GM23338 (cell line): ENCODE measurements at regions not wholly inside any gene's neighbourhood (a gene's known extent, or its start where the extent isn't known, plus 50 kb on each side); places are given as distances from the start of the nearest gene placed in this dataset.
A peak's percentile ranks its signal among the peaks of the same experiment; 100 is the strongest.

ENCODE experiments used
- ATAC-seq: fragments of 200-7000 bp; cut with Tn5 transposase; 3 replicates; pipeline ENCODE4 v1.9.1; 2020
- DNase-seq: peaks from one replicate; pipeline ENCODE4 v3.0.0-alpha.2; 2015; ENCODE audit warnings: low spot score
- H2AFZ ChIP-seq: fragments of 200-600 bp; sonication (generic); 2 replicates; pipeline ENCODE4 v1.8.0; 2016; ENCODE audit warnings: antibody characterized with exemption, mild to moderate bottlenecking, moderate library complexity
- H3F3A ChIP-seq: fragments of 200-600 bp; sonication (generic); replicated peaks from 2 replicates; pipeline ENCODE4 v1.8.0; 2017; ENCODE audit warnings: antibody characterized with exemption, mixed run types, low read depth
- H3K27ac ChIP-seq: fragments of 200-600 bp; sonication (generic); 2 replicates; pipeline ENCODE4 v1.6.1; 2016; ENCODE audit warnings: low read depth
- H3K27me3 ChIP-seq: fragments of 200-600 bp; sonication (generic); 2 replicates; pipeline ENCODE4 v1.8.0; 2016; ENCODE audit warnings: mild to moderate bottlenecking, mixed run types, moderate library complexity; ENCODE audit not compliant: insufficient read depth
- H3K36me3 ChIP-seq: fragments of 200-600 bp; sonication (generic); 2 replicates; pipeline ENCODE4 v1.8.0; 2016; ENCODE audit warnings: mild to moderate bottlenecking; ENCODE audit not compliant: insufficient read depth
- H3K4me1 ChIP-seq: fragments of 200-600 bp; sonication (generic); 2 replicates; pipeline ENCODE4 v1.8.0; 2016; ENCODE audit warnings: mild to moderate bottlenecking, moderate library complexity; ENCODE audit not compliant: insufficient read depth
- H3K4me2 ChIP-seq: fragments of 200-600 bp; sonication (generic); 2 replicates; pipeline ENCODE4 v1.7.1; 2017; ENCODE audit warnings: mixed run types
- H3K4me3 ChIP-seq: fragments of 200-600 bp; sonication (generic); 2 replicates; pipeline ENCODE4 v1.6.1; 2016; ENCODE audit warnings: mixed run types
- H3K79me2 ChIP-seq: fragments of 200-600 bp; sonication (generic); replicated peaks from 2 replicates; pipeline ENCODE4 v1.8.0; 2017; ENCODE audit warnings: mild to moderate bottlenecking; ENCODE audit not compliant: insufficient read depth
- H3K9me2 ChIP-seq: fragments of 200-600 bp; sonication (generic); 2 replicates; pipeline ENCODE4 v1.8.0; 2017; ENCODE audit not compliant: insufficient read depth
- H4K20me1 ChIP-seq: fragments of 200-600 bp; sonication (generic); replicated peaks from 2 replicates; pipeline ENCODE4 v1.8.0; 2017; ENCODE audit warnings: mild to moderate bottlenecking; ENCODE audit not compliant: insufficient read depth
- H3K27ac Mint-ChIP-seq: 2 replicates; pipeline ENCODE4 v1.8.0; 2020; ENCODE audit warnings: inconsistent platforms, mild to moderate bottlenecking, moderate library complexity, mixed read lengths
- H3K27me3 Mint-ChIP-seq: 3 replicates; pipeline ENCODE4 v1.8.0; 2022; ENCODE audit warnings: low read depth, mild to moderate bottlenecking, moderate library complexity, mixed read lengths, inconsistent platforms; ENCODE audit not compliant: insufficient read depth, poor library complexity
- H3K36me3 Mint-ChIP-seq: 3 replicates; pipeline ENCODE4 v1.8.0; 2021; ENCODE audit warnings: low read depth, mild to moderate bottlenecking, inconsistent platforms, moderate library complexity, mixed read lengths
- H3K4me1 Mint-ChIP-seq: 3 replicates; pipeline ENCODE4 v1.8.0; 2020; ENCODE audit warnings: mild to moderate bottlenecking, inconsistent platforms, mixed read lengths
- H3K4me3 Mint-ChIP-seq: 3 replicates; pipeline ENCODE4 v1.8.0; 2021; ENCODE audit warnings: moderate library complexity, mild to moderate bottlenecking, inconsistent platforms, mixed read lengths
- H3K9me3 Mint-ChIP-seq: 3 replicates; pipeline ENCODE4 v1.8.0; 2020; ENCODE audit warnings: moderate library complexity, mild to moderate bottlenecking, inconsistent platforms, mixed read lengths
- CREB1 ChIP-seq: fragments of 250-450 bp; sonication (Bioruptor Pico); IDR thresholded peaks from 2 replicates; pipeline ENCODE4 v1.5.0; 2020; ENCODE audit warnings: low read depth, mild to moderate bottlenecking, moderate library complexity
- ETS1 ChIP-seq: IDR thresholded peaks from 2 replicates; pipeline ENCODE4 v1.6.1; 2016; ENCODE audit warnings: antibody characterized with exemption
- EZH2 ChIP-seq: fragments of 200-600 bp; sonication (generic); IDR thresholded peaks from one replicate; pipeline ENCODE4 v1.8.0; 2017; ENCODE audit warnings: antibody characterized with exemption, mild to moderate bottlenecking, low read depth; ENCODE audit not compliant: unreplicated experiment
- EZH2phosphoT487 ChIP-seq: fragments of 200-600 bp; sonication (generic); IDR thresholded peaks from one replicate; pipeline ENCODE4 v1.8.1; 2018; ENCODE audit warnings: antibody characterized with exemption; ENCODE audit not compliant: unreplicated experiment
- JUNB ChIP-seq: IDR thresholded peaks from one replicate; pipeline ENCODE4 v1.6.1; 2016; ENCODE audit warnings: antibody characterized with exemption; ENCODE audit not compliant: unreplicated experiment
- NANOG ChIP-seq: IDR thresholded peaks from 2 replicates; pipeline ENCODE4 v1.6.1; 2016; ENCODE audit warnings: antibody characterized with exemption, borderline replicate concordance
- POLR2AphosphoS5 ChIP-seq: IDR thresholded peaks from 2 replicates; pipeline ENCODE4 v1.6.1; 2016; ENCODE audit warnings: antibody characterized with exemption, low read depth
- STAT1 ChIP-seq: IDR thresholded peaks from one replicate; pipeline ENCODE4 v1.6.1; 2016; ENCODE audit warnings: antibody characterized with exemption; ENCODE audit not compliant: unreplicated experiment
- ZNF114 ChIP-seq: fragments of 250-450 bp; sonication (Bioruptor Pico); IDR thresholded peaks from 2 replicates; pipeline ENCODE4 v1.5.0; 2020; ENCODE audit warnings: mild to moderate bottlenecking, moderate library complexity
- ZNF331 ChIP-seq: fragments of 250-450 bp; sonication (Bioruptor Pico); IDR thresholded peaks from 2 replicates; pipeline ENCODE4 v1.5.0; 2020; ENCODE audit warnings: low read depth, mild to moderate bottlenecking, moderate library complexity
- ZNF462 ChIP-seq: fragments of 250-450 bp; sonication (Bioruptor Pico); IDR thresholded peaks from 2 replicates; pipeline ENCODE4 v1.5.0; 2020; ENCODE audit warnings: mild to moderate bottlenecking, moderate library complexity
- TF ChIP-seq, protein P1 (sequence below), 2 experiments: fragments of 200-600 bp in 1 of 2; sonication (generic) in 1 of 2; conservative IDR thresholded peaks; 2 replicates each; pipeline versions ENCODE4 v1.5.1 to v1.6.1; 2016 to 2017; ENCODE audit warnings: antibody characterized with exemption in 2 of 2, low read depth in 2 of 2, mild to moderate bottlenecking in 2 of 2, moderate library complexity in 1 of 2
- TF ChIP-seq, protein P2 (sequence below): IDR thresholded peaks from one replicate; pipeline ENCODE4 v1.6.1; 2018; ENCODE audit warnings: antibody characterized with exemption; ENCODE audit not compliant: unreplicated experiment

GRCh38 chr16:62853887-62854286 lies 817.6 kb upstream of the CDH8 start:
- Histone ChIP-seq H3K36me3 (no peaks in the 10 kb centered on the region), H3K9me2 (0 out of 2 replicates have a peak, but pooled peaks cover 2% of the 10 kb centered on the region), H2AFZ (peak overlapping the region; percentile 38; the same call in 1 of the 2 replicates), H3K27me3 (no peaks in the 10 kb centered on the region), H3K4me1 (no peaks in the 10 kb centered on the region), H3K27ac (no peak overlapping the region), H3K4me3 (no peak overlapping the region), H3K4me2 (no peak overlapping the region), H3F3A (no peaks in the 10 kb centered on the region), H4K20me1 (no peaks in the 10 kb centered on the region), H3K79me2 (no peaks in the 10 kb centered on the region)
- Mint-ChIP-seq H3K27ac (no peak overlapping the region; the same call in 1 of the 2 replicates), H3K4me1 (0 out of 3 replicates have a peak, but pooled peaks cover 5% of the 10 kb centered on the region), H3K36me3 (no peaks in the 10 kb centered on the region), H3K9me3 (no peaks in the 10 kb centered on the region), H3K4me3 (no peak overlapping the region), H3K27me3 (peaks cover 1% of the 10 kb centered on the region)
- TF ChIP-seq ZNF331 = no peak
- TF ChIP-seq POLR2AphosphoS5 = no peak
- TF ChIP-seq ZNF462 (CRISPR knock-in tag) = no peak
- no peak for TF ChIP-seq JUNB
- TF ChIP-seq, protein P1, sequence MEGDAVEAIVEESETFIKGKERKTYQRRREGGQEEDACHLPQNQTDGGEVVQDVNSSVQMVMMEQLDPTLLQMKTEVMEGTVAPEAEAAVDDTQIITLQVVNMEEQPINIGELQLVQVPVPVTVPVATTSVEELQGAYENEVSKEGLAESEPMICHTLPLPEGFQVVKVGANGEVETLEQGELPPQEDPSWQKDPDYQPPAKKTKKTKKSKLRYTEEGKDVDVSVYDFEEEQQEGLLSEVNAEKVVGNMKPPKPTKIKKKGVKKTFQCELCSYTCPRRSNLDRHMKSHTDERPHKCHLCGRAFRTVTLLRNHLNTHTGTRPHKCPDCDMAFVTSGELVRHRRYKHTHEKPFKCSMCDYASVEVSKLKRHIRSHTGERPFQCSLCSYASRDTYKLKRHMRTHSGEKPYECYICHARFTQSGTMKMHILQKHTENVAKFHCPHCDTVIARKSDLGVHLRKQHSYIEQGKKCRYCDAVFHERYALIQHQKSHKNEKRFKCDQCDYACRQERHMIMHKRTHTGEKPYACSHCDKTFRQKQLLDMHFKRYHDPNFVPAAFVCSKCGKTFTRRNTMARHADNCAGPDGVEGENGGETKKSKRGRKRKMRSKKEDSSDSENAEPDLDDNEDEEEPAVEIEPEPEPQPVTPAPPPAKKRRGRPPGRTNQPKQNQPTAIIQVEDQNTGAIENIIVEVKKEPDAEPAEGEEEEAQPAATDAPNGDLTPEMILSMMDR (conservative IDR thresholded peaks at IDR 0.05; ENCODE audit: low read depth in 2 of 2) = no peak
- TF ChIP-seq EZH2 = no peak
- TF ChIP-seq STAT1 = no peak
- no peak for TF ChIP-seq NANOG
- no peak for TF ChIP-seq ETS1
- no peak for TF ChIP-seq EZH2phosphoT487
- no peak for TF ChIP-seq ZNF114 (CRISPR knock-in tag)
- TF ChIP-seq CREB1 (CRISPR knock-in tag) = no peak
- TF ChIP-seq, protein P2, sequence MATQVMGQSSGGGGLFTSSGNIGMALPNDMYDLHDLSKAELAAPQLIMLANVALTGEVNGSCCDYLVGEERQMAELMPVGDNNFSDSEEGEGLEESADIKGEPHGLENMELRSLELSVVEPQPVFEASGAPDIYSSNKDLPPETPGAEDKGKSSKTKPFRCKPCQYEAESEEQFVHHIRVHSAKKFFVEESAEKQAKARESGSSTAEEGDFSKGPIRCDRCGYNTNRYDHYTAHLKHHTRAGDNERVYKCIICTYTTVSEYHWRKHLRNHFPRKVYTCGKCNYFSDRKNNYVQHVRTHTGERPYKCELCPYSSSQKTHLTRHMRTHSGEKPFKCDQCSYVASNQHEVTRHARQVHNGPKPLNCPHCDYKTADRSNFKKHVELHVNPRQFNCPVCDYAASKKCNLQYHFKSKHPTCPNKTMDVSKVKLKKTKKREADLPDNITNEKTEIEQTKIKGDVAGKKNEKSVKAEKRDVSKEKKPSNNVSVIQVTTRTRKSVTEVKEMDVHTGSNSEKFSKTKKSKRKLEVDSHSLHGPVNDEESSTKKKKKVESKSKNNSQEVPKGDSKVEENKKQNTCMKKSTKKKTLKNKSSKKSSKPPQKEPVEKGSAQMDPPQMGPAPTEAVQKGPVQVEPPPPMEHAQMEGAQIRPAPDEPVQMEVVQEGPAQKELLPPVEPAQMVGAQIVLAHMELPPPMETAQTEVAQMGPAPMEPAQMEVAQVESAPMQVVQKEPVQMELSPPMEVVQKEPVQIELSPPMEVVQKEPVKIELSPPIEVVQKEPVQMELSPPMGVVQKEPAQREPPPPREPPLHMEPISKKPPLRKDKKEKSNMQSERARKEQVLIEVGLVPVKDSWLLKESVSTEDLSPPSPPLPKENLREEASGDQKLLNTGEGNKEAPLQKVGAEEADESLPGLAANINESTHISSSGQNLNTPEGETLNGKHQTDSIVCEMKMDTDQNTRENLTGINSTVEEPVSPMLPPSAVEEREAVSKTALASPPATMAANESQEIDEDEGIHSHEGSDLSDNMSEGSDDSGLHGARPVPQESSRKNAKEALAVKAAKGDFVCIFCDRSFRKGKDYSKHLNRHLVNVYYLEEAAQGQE = no peak
- DNase-seq = no peak
- no peak for ATAC-seq
